H9 (cell line): ENCODE measurements at regions not wholly inside any gene's neighbourhood (a gene's known extent, or its start where the extent isn't known, plus 50 kb on each side); places are given as distances from the start of the nearest gene placed in this dataset.

ENCODE experiments used
- DNase-seq: peaks from one replicate; pipeline ENCODE4 v3.0.0-alpha.2; 2017
- H2AFZ ChIP-seq: one replicate; pipeline ENCODE4 v1.6.1; 2013; ENCODE audit warnings: mild to moderate bottlenecking, low read length, control low read depth, moderate library complexity
- H2AK5ac ChIP-seq: 2 replicates; pipeline ENCODE4 v1.6.1; 2013; ENCODE audit warnings: low read length, control low read depth, mixed read lengths; ENCODE audit not compliant: insufficient read length
- H2BK120ac ChIP-seq: one replicate; pipeline ENCODE4 v1.6.1; 2013; ENCODE audit warnings: low read depth, mild to moderate bottlenecking, low read length, control low read depth, inconsistent platforms; ENCODE audit not compliant: poor library complexity, severe bottlenecking
- H2BK12ac ChIP-seq: 2 replicates; pipeline ENCODE4 v1.6.1; 2013; ENCODE audit warnings: low read length, control low read depth, mixed read lengths, low read depth; ENCODE audit not compliant: insufficient read length
- H2BK15ac ChIP-seq: 2 replicates; pipeline ENCODE4 v1.6.1; 2013; ENCODE audit warnings: low read depth, low read length, control low read depth
- H2BK20ac ChIP-seq: one replicate; pipeline ENCODE4 v1.6.1; 2013; ENCODE audit warnings: low read depth, mild to moderate bottlenecking, low read length, control low read depth, inconsistent platforms; ENCODE audit not compliant: poor library complexity, severe bottlenecking
- H2BK5ac ChIP-seq: 2 replicates; pipeline ENCODE4 v1.6.1; 2013; ENCODE audit warnings: low read length, control low read depth, mixed read lengths; ENCODE audit not compliant: insufficient read length
- H3K14ac ChIP-seq: 2 replicates; pipeline ENCODE4 v1.6.1; 2013; ENCODE audit warnings: low read length, control low read depth; ENCODE audit not compliant: insufficient read depth
- H3K18ac ChIP-seq: 2 replicates; pipeline ENCODE4 v1.6.1; 2013; ENCODE audit warnings: low read depth, mild to moderate bottlenecking, mixed read lengths, low read length, control low read depth; ENCODE audit not compliant: insufficient read length
- H3K23ac ChIP-seq: 2 replicates; pipeline ENCODE4 v1.6.1; 2013; ENCODE audit warnings: low read length, control low read depth, mixed read lengths, low read depth; ENCODE audit not compliant: insufficient read length
- H3K23me2 ChIP-seq: 2 replicates; pipeline ENCODE4 v1.6.1; 2013; ENCODE audit warnings: low read depth, mild to moderate bottlenecking, mixed read lengths, low read length, control low read depth; ENCODE audit not compliant: insufficient read length, poor library complexity, severe bottlenecking
- H3K27ac ChIP-seq: 2 replicates; pipeline ENCODE4 v1.5.1; 2013; ENCODE audit warnings: low read length, control low read depth, mixed read lengths, low read depth; ENCODE audit not compliant: insufficient read length
- H3K27me3 ChIP-seq: 2 replicates; pipeline ENCODE4 v1.6.1; 2013; ENCODE audit warnings: low read length, control low read depth, inconsistent platforms; ENCODE audit not compliant: insufficient read depth
- H3K4ac ChIP-seq: 2 replicates; pipeline ENCODE4 v1.6.1; 2013; ENCODE audit warnings: low read depth, mild to moderate bottlenecking, control low read depth, inconsistent platforms, low read length, moderate library complexity
- H3K4me1 ChIP-seq: 2 replicates; pipeline ENCODE4 v1.6.1; 2013; ENCODE audit warnings: low read length, control low read depth, inconsistent platforms; ENCODE audit not compliant: insufficient read depth
- H3K4me2 ChIP-seq: 2 replicates; pipeline ENCODE4 v1.6.1; 2013; ENCODE audit warnings: low read length, control low read depth, mixed read lengths; ENCODE audit not compliant: insufficient read length, insufficient read depth
- H3K56ac ChIP-seq: 2 replicates; pipeline ENCODE4 v1.6.1; 2013; ENCODE audit warnings: low read depth, mild to moderate bottlenecking, mixed read lengths, low read length, control low read depth; ENCODE audit not compliant: insufficient read length
- H3K79me1 ChIP-seq: 2 replicates; pipeline ENCODE4 v1.6.1; 2013; ENCODE audit warnings: low read depth, mild to moderate bottlenecking, moderate library complexity, low read length, control low read depth, inconsistent platforms; ENCODE audit not compliant: insufficient read depth, poor library complexity, severe bottlenecking
- H3K79me2 ChIP-seq: 2 replicates; pipeline ENCODE4 v1.6.1; 2013; ENCODE audit warnings: low read length, control low read depth, inconsistent platforms; ENCODE audit not compliant: insufficient read depth
- H3K9ac ChIP-seq: 2 replicates; pipeline ENCODE4 v1.6.1; 2013; ENCODE audit warnings: low read length, control low read depth, mixed read lengths; ENCODE audit not compliant: insufficient read length; ENCODE audit errors: extremely low read depth
- H3K9me3 ChIP-seq: one replicate; pipeline ENCODE4 v1.6.1; 2013; ENCODE audit warnings: low read depth, low read length, inconsistent platforms; ENCODE audit not compliant: control insufficient read depth
- H3T11ph ChIP-seq: one replicate; pipeline ENCODE4 v1.6.1; 2013; ENCODE audit warnings: mild to moderate bottlenecking, low read length, control low read depth, inconsistent platforms
- H4K20me1 ChIP-seq: one replicate; pipeline ENCODE4 v1.6.1; 2013; ENCODE audit not compliant: control insufficient read depth, insufficient read length, insufficient read depth
- H4K5ac ChIP-seq: 2 replicates; pipeline ENCODE4 v1.6.1; 2013; ENCODE audit warnings: low read depth, mild to moderate bottlenecking, mixed read lengths, low read length, control low read depth; ENCODE audit not compliant: insufficient read length
- H4K8ac ChIP-seq: replicated peaks from 2 replicates; pipeline ENCODE4 v1.6.1; 2013; ENCODE audit warnings: low read length, control low read depth, mixed read lengths, low read depth; ENCODE audit not compliant: insufficient read length
- H4K91ac ChIP-seq: 2 replicates; pipeline ENCODE4 v1.6.1; 2013; ENCODE audit warnings: low read depth, mild to moderate bottlenecking, moderate library complexity, mixed read lengths, low read length, control low read depth; ENCODE audit not compliant: insufficient read length
- H3K27ac Mint-ChIP-seq, 3 experiments: 2 replicates in 2 of 3; 3 replicates in 1 of 3; pipeline ENCODE4 v1.8.0; 2020 to 2021; ENCODE audit warnings: mixed read lengths in 3 of 3, mild to moderate bottlenecking in 1 of 3, moderate library complexity in 1 of 3
- H3K27me3 Mint-ChIP-seq: 2 replicates; pipeline ENCODE4 v1.8.0; 2021; ENCODE audit warnings: low read depth, mild to moderate bottlenecking, moderate library complexity, mixed read lengths
- H3K36me3 Mint-ChIP-seq, 3 experiments: 2 replicates in 2 of 3; 3 replicates in 1 of 3; pipeline ENCODE4 v1.8.0; 2020 to 2021; ENCODE audit warnings: low read depth in 3 of 3, mixed read lengths in 3 of 3; ENCODE audit not compliant: insufficient read depth in 1 of 3
- H3K4me1 Mint-ChIP-seq, 2 experiments: 2 replicates each; pipeline ENCODE4 v1.8.0; 2020; ENCODE audit warnings: mixed read lengths in 2 of 2
- H3K4me3 Mint-ChIP-seq, 2 experiments: 2 replicates in 1 of 2; 3 replicates in 1 of 2; pipeline ENCODE4 v1.8.0; 2020 to 2021; ENCODE audit warnings: mild to moderate bottlenecking in 2 of 2, mixed read lengths in 2 of 2, moderate library complexity in 1 of 2
- H3K9me3 Mint-ChIP-seq, 2 experiments: 2 replicates in 1 of 2; 3 replicates in 1 of 2; pipeline ENCODE4 v1.8.0; 2020; ENCODE audit warnings: mild to moderate bottlenecking in 2 of 2, mixed read lengths in 2 of 2, moderate library complexity in 1 of 2
- CTCF ChIP-seq: fragments of 200-600 bp; sonication (generic); conservative IDR thresholded peaks from 3 replicates; pipeline ENCODE4 v1.8.0; 2021; ENCODE audit warnings: antibody characterized with exemption, mild to moderate bottlenecking
- WGBS: extraction: QIAGEN DNeasy Blood & Tissue Kit; methylation state at CpG from one replicate; pipeline ENCODE4 v1.1.7; 2013; ENCODE audit warnings: missing lambda C conversion rate, low lambda C conversion rate, mixed read lengths; ENCODE audit not compliant: insufficient read length; ENCODE audit errors: extremely low coverage; 5-methylcytosine and 5-hydroxymethylcytosine counted together

GRCh38 chr18:34042423-34043146 is 182.1 kb downstream of the NOL4 start:
- H2BK12ac ChIP-seq, result no peak overlapping the region
- no peak overlapping the region for H4K5ac ChIP-seq
- H3K9me3 ChIP-seq, result no peaks in the 10 kb centered on the region
- no peak overlapping the region for H3T11ph ChIP-seq
- H2BK20ac ChIP-seq, result no peak overlapping the region
- no peak overlapping the region for H4K8ac ChIP-seq
- no peak for TF ChIP-seq CTCF
- H3K18ac ChIP-seq, result no peak overlapping the region
- Mint-ChIP-seq H3K9me3 (no peaks in the 10 kb centered on the region), H3K27me3 (no peaks in the 10 kb centered on the region), H3K27ac (no peak overlapping the region; a peak in 1 of 7 replicates), H3K4me1 (peaks cover 13% of the 10 kb centered on the region in 2 experiments), H3K4me3 (no peak overlapping the region), H3K36me3 (no peaks in the 10 kb centered on the region)
- H4K91ac ChIP-seq, result no peak overlapping the region
- no peaks in the 10 kb centered on the region for H3K23me2 ChIP-seq
- H4K20me1 ChIP-seq, result no peaks in the 10 kb centered on the region
- DNase-seq, result no peak
- H2BK5ac ChIP-seq, result no peak overlapping the region
- no peaks in the 10 kb centered on the region for H3K79me2 ChIP-seq
- H2AFZ ChIP-seq, result no peak overlapping the region
- no CpG with 5 or more reads among the region's 4 CpGs for WGBS
- no peak overlapping the region for H2BK120ac ChIP-seq
- H3K9ac ChIP-seq, result no peak overlapping the region
- no peaks in the 10 kb centered on the region for H3K4me1 ChIP-seq
- no peak overlapping the region for H3K4me2 ChIP-seq
- H2BK15ac ChIP-seq, result no peak overlapping the region
- no peak overlapping the region for H3K14ac ChIP-seq
- H3K27ac ChIP-seq, result no peak overlapping the region
- H3K27me3 ChIP-seq, result no peaks in the 10 kb centered on the region
- no peak overlapping the region for H3K4ac ChIP-seq
- no peak overlapping the region for H3K56ac ChIP-seq
- no peak overlapping the region for H2AK5ac ChIP-seq
- H3K23ac ChIP-seq, result no peak overlapping the region
- no peaks in the 10 kb centered on the region for H3K79me1 ChIP-seq
